IMR-90 (cell line): ENCODE measurements at regions not wholly inside any gene's neighbourhood (a gene's known extent, or its start where the extent isn't known, plus 50 kb on each side); places are given as distances from the start of the nearest gene placed in this dataset.

Experiments used
- ATAC-seq: fragments of 200-7000 bp; cut with Tn5 transposase; 2 replicates; pipeline ENCODE4 v1.9.1; 2020; ENCODE audit warnings: low read depth, mild to moderate bottlenecking, moderate library complexity
- BruUV-seq: library from RNA; stranded (reverse); fragments of 400-500 nt; replicated peaks from 2 replicates; lab custom pipeline; 2021; lab: Mats Ljungman, UMichigan
- CTCF ChIA-PET: fragments of 300-600 bp; formaldehyde crosslinking; extraction: SDS; loops from one replicate; lab custom pipeline; 2021; ENCODE audit warnings: antibody characterized with exemption; lab: Yijun Ruan, JAX
- POLR2A ChIA-PET: fragments of 300-600 bp; sonication (Branson Sonifier 250); formaldehyde crosslinking; loops from one replicate; lab custom pipeline; 2022; ENCODE audit warnings: antibody characterized with exemption; ENCODE audit not compliant: unreplicated experiment; lab: Charles Lee
- DNase-seq: peaks from one replicate; pipeline ENCODE4 v3.0.0; 2013
- H2AFZ ChIP-seq: replicated peaks from 2 replicates; pipeline ENCODE3; 2013; ENCODE audit warnings: low read length, mild to moderate bottlenecking; ENCODE audit not compliant: poor library complexity
- H2AK5ac ChIP-seq: 2 replicates; pipeline ENCODE4 v1.6.1; 2013; ENCODE audit warnings: low read depth, low read length, inconsistent platforms
- H2AK9ac ChIP-seq: replicated peaks from 2 replicates; pipeline ENCODE3; 2013; ENCODE audit warnings: mild to moderate bottlenecking, low read depth, low read length, moderate library complexity; ENCODE audit not compliant: poor library complexity
- H2BK120ac ChIP-seq: 2 replicates; pipeline ENCODE4 v1.6.1; 2013; ENCODE audit warnings: low read depth, low read length, inconsistent platforms
- H2BK15ac ChIP-seq: 3 replicates; pipeline ENCODE4 v1.6.1; 2013; ENCODE audit warnings: low read depth, low read length, inconsistent platforms
- H2BK20ac ChIP-seq: 2 replicates; pipeline ENCODE4 v1.6.1; 2013; ENCODE audit warnings: low read depth, mild to moderate bottlenecking, inconsistent platforms, low read length, moderate library complexity
- H2BK5ac ChIP-seq: 2 replicates; pipeline ENCODE4 v1.6.1; 2013; ENCODE audit warnings: mild to moderate bottlenecking, low read depth, low read length, inconsistent platforms; ENCODE audit not compliant: poor library complexity, severe bottlenecking
- H3K14ac ChIP-seq: replicated peaks from 2 replicates; pipeline ENCODE4 v1.6.1; 2013; ENCODE audit warnings: low read depth, low read length, inconsistent platforms
- H3K18ac ChIP-seq: 2 replicates; pipeline ENCODE4 v1.6.1; 2013; ENCODE audit warnings: low read depth, low read length, control low read depth
- H3K23ac ChIP-seq: 2 replicates; pipeline ENCODE4 v1.6.1; 2013; ENCODE audit warnings: low read depth, low read length, inconsistent platforms
- H3K27ac ChIP-seq: 2 replicates; pipeline ENCODE4 v1.5.1; 2013; ENCODE audit warnings: mild to moderate bottlenecking, control low read depth, low read length; ENCODE audit not compliant: insufficient read depth
- H3K27me3 ChIP-seq: 2 replicates; pipeline ENCODE4 v1.6.1; 2013; ENCODE audit warnings: low read length; ENCODE audit not compliant: control insufficient read depth, insufficient read depth
- H3K36me3 ChIP-seq: 2 replicates; pipeline ENCODE4 v1.6.1; 2013; ENCODE audit warnings: low read length, mixed read lengths; ENCODE audit not compliant: control insufficient read depth, insufficient read depth
- H3K4ac ChIP-seq: 2 replicates; pipeline ENCODE4 v1.6.1; 2013; ENCODE audit warnings: low read depth, low read length, inconsistent platforms
- H3K4me1 ChIP-seq: 2 replicates; pipeline ENCODE4 v1.6.1; 2013; ENCODE audit warnings: low read length, mixed read lengths; ENCODE audit not compliant: control insufficient read depth, insufficient read depth
- H3K4me2 ChIP-seq: 2 replicates; pipeline ENCODE4 v1.6.1; 2013; ENCODE audit warnings: low read depth, mild to moderate bottlenecking, control low read depth, low read length, moderate library complexity
- H3K4me3 ChIP-seq: 2 replicates; pipeline ENCODE4 v1.5.1; 2013; ENCODE audit warnings: low read depth, mild to moderate bottlenecking, control low read depth, low read length, moderate library complexity; ENCODE audit not compliant: insufficient read depth
- H3K56ac ChIP-seq: 2 replicates; pipeline ENCODE4 v1.6.1; 2013; ENCODE audit warnings: low read length, inconsistent platforms; ENCODE audit not compliant: insufficient read depth; ENCODE audit errors: extremely low read depth
- H3K79me1 ChIP-seq, 2 experiments: 2 replicates each; pipeline ENCODE4 v1.6.1; 2013; ENCODE audit warnings: low read length in 2 of 2, inconsistent platforms in 1 of 2, low read depth in 1 of 2
- H3K9ac ChIP-seq: 2 replicates; pipeline ENCODE4 v1.6.1; 2013; ENCODE audit warnings: low read depth, low read length, control low read depth
- H3K9me1 ChIP-seq: 2 replicates; pipeline ENCODE4 v1.6.1; 2013; ENCODE audit warnings: low read length, inconsistent platforms; ENCODE audit not compliant: insufficient read depth
- H3K9me3 ChIP-seq: 2 replicates; pipeline ENCODE4 v1.6.1; 2013; ENCODE audit warnings: low read length; ENCODE audit not compliant: control insufficient read depth, insufficient read depth
- H4K20me1 ChIP-seq: 2 replicates; pipeline ENCODE4 v1.6.1; 2013; ENCODE audit warnings: low read length, inconsistent platforms; ENCODE audit not compliant: insufficient read depth
- H4K5ac ChIP-seq: 2 replicates; pipeline ENCODE4 v1.6.1; 2013; ENCODE audit warnings: mild to moderate bottlenecking, low read depth, low read length, control low read depth
- H4K8ac ChIP-seq, 2 experiments: 2 replicates each; pipeline ENCODE4 v1.6.1; 2013; ENCODE audit warnings: low read depth in 2 of 2, low read length in 2 of 2, control low read depth in 1 of 2, inconsistent platforms in 1 of 2
- H4K91ac ChIP-seq: 2 replicates; pipeline ENCODE4 v1.6.1; 2013; ENCODE audit warnings: low read depth, low read length, inconsistent platforms; ENCODE audit not compliant: insufficient read depth
- BHLHE40 ChIP-seq: fragments of 150-350 bp; IDR thresholded peaks from 2 replicates; pipeline ENCODE4 v1.6.1; 2016; ENCODE audit warnings: mild to moderate bottlenecking, low read depth, low read length
- CEBPB ChIP-seq: IDR thresholded peaks from 2 replicates; pipeline ENCODE4 v1.6.1; 2012; ENCODE audit warnings: low read depth, low read length, improper control_type of control experiment
- CHD1 ChIP-seq: IDR thresholded peaks from 2 replicates; pipeline ENCODE4 v1.6.1; 2012; ENCODE audit warnings: low read depth, low read length, improper control_type of control experiment
- CTCF ChIP-seq: conservative IDR thresholded peaks from 2 replicates; pipeline ENCODE4 v1.5.1; 2012; ENCODE audit warnings: mild to moderate bottlenecking, low read depth, low read length, improper control_type of control experiment
- ELK1 ChIP-seq: fragments of 150-350 bp; IDR thresholded peaks from 2 replicates; pipeline ENCODE4 v1.6.1; 2016; ENCODE audit warnings: low read depth, mild to moderate bottlenecking, low read length, moderate library complexity, borderline replicate concordance
- FOS ChIP-seq: fragments of 150-350 bp; IDR thresholded peaks from 2 replicates; pipeline ENCODE4 v1.6.1; 2016; ENCODE audit warnings: low read depth, low read length
- MAFK ChIP-seq: IDR thresholded peaks from 2 replicates; pipeline ENCODE4 v1.6.1; 2012; ENCODE audit warnings: low read depth, low read length, improper control_type of control experiment
- MAZ ChIP-seq: IDR thresholded peaks from 2 replicates; pipeline ENCODE4 v1.6.1; 2012; ENCODE audit warnings: low read depth, mild to moderate bottlenecking, low read length, improper control_type of control experiment, moderate library complexity, borderline replicate concordance
- MXI1 ChIP-seq: IDR thresholded peaks from 2 replicates; pipeline ENCODE4 v1.6.1; 2012; ENCODE audit warnings: low read depth, mild to moderate bottlenecking, low read length, moderate library complexity, borderline replicate concordance
- NFE2L2 ChIP-seq: fragments of 150-350 bp; IDR thresholded peaks from 2 replicates; pipeline ENCODE4 v1.6.1; 2016; ENCODE audit warnings: low read depth, mild to moderate bottlenecking, low read length
- POLR2A ChIP-seq: IDR thresholded peaks from 2 replicates; pipeline ENCODE4 v1.6.1; 2012; ENCODE audit warnings: mild to moderate bottlenecking, low read depth, low read length
- RAD21 ChIP-seq: IDR thresholded peaks from 2 replicates; pipeline ENCODE4 v1.6.1; 2012; ENCODE audit warnings: low read length, improper control_type of control experiment
- RCOR1 ChIP-seq: IDR thresholded peaks from 2 replicates; pipeline ENCODE4 v1.6.1; 2012; ENCODE audit warnings: mild to moderate bottlenecking, low read length, improper control_type of control experiment; ENCODE audit not compliant: insufficient replicate concordance
- RFX5 ChIP-seq: IDR thresholded peaks from 2 replicates; pipeline ENCODE4 v1.8.0; 2012; ENCODE audit warnings: low read depth, mild to moderate bottlenecking, low read length, moderate library complexity
- SMC3 ChIP-seq: fragments of 150-350 bp; IDR thresholded peaks from 2 replicates; pipeline ENCODE4 v1.6.1; 2016; ENCODE audit warnings: low read depth, mild to moderate bottlenecking, antibody characterized with exemption, low read length, moderate library complexity
- USF2 ChIP-seq: fragments of 150-350 bp; IDR thresholded peaks from 2 replicates; pipeline ENCODE4 v1.6.1; 2017; ENCODE audit warnings: mild to moderate bottlenecking, antibody characterized with exemption, low read length, low read depth
- WGBS, 2 experiments: methylation state at CpG; one replicate each; pipeline versions ENCODE4 v1.1.5 to v1.1.7; 2013; ENCODE audit warnings: missing lambda C conversion rate in 2 of 2; ENCODE audit not compliant: insufficient read length in 1 of 2; ENCODE audit errors: extremely low coverage in 2 of 2; 5-methylcytosine and 5-hydroxymethylcytosine counted together
- dilution Hi-C: fragments of 300-500 bp; cut with HindIII; formaldehyde crosslinking; loops from one replicate; pipeline ENCODE4 v1.14.3; 2018; ENCODE audit warnings: low sequenced_read_pairs; ENCODE audit not compliant: unreplicated experiment
- in situ Hi-C: fragments of 300-500 bp; cut with MboI; formaldehyde crosslinking; loops from 3 replicates; pipeline ENCODE4 v1.14.3; 2019; ENCODE audit warnings: low sequenced_read_pairs, inconsistent platforms, mixed read lengths
- intact Hi-C: fragments of 100-400 bp; cut with micrococcal nuclease; formaldehyde crosslinking; loops from 2 replicates; pipeline ENCODE4 v1.10.0; 2022

- Histone ChIP-seq H3K4ac (0 out of 2 replicates have a peak overlapping the region, but pooled peaks have one; percentile 13), H3K36me3 (no peaks in the 10 kb centered on the region), H3K27ac (peak overlapping the region; percentile 22; the same call in 1 of the 2 replicates), H3K18ac (no peak overlapping the region), H2BK120ac (no peak overlapping the region), H3K79me1 (no peaks in the 10 kb centered on the region), H4K91ac (no peak overlapping the region), H4K5ac (no peak overlapping the region), H3K9ac (no peak overlapping the region), H3K4me3 (no peak overlapping the region), H4K8ac (no peak overlapping the region), H3K27me3 (peaks cover 5% of the 10 kb centered on the region; the same call in 1 of the 2 replicates), H2BK5ac (no peak overlapping the region), H3K56ac (no peak overlapping the region), H3K14ac (no peak overlapping the region), H2BK20ac (no peak overlapping the region), H2AFZ (no peak overlapping the region), H3K4me2 (no peak overlapping the region), H2AK5ac (peak overlapping the region; percentile 38; the same call in 1 of the 2 replicates), H2AK9ac (no peak overlapping the region), H2BK15ac (no peak overlapping the region), H3K9me1 (peaks cover 6% of the 10 kb centered on the region; the same call in 1 of the 2 replicates), H3K23ac (no peak overlapping the region), H3K9me3 (peaks cover 4% of the 10 kb centered on the region; the same call in 1 of the 2 replicates), H4K20me1 (no peaks in the 10 kb centered on the region), H3K4me1 (peaks cover 1% of the 10 kb centered on the region)
- no peak for ATAC-seq
- intact Hi-C loops (no loop called here), in situ Hi-C loops (no loop called here), dilution Hi-C loops (no loop called here)
- BruUV-seq = no TSS peak
- DNase-seq = no peak
- POLR2A ChIA-PET = no interaction called here
- CTCF ChIA-PET = interaction anchor here (1.9 kb wide), 1 partner anchor 10 kb away, joined by 4 read pairs; no protein-coding TSS in a partner anchor
- TF ChIP-seq RAD21 (no peak), CTCF (no peak), FOS (no peak), RCOR1 (no peak), POLR2A (no peak), MAZ (no peak), NFE2L2 (no peak), USF2 (no peak), ELK1 (no peak), MAFK (no peak), MXI1 (no peak), SMC3 (no peak), BHLHE40 (no peak), CEBPB (no peak), CHD1 (no peak), RFX5 (no peak)
- WGBS, 2 experiments = 92% methylated on average over 2 of the region's 15 CpGs; no CpG with 5 or more reads in 1 of the 2 experiments
Observed at GRCh38 chr21:36640721-36641244, 58.1 kb upstream of the SIM2 start.
